Urothelium cell line (cell line): ENCODE measurements at regions not wholly inside any gene's neighbourhood (a gene's known extent, or its start where the extent isn't known, plus 50 kb on each side); places are given as distances from the start of the nearest gene placed in this dataset.
A peak's percentile ranks its signal among the peaks of the same experiment; 100 is the strongest.
"Not testable (repeated sequence)": the region's sequence is repeated elsewhere in the genome, so short reads cannot be mapped to it uniquely, and the experiment has no call there.

Experiments used
- DNase-seq: peaks from one replicate; pipeline ENCODE4 v3.0.0; 2011; ENCODE audit warnings: low spot score, mixed read lengths
- FAIRE-seq: peaks from 2 replicates; lab custom pipeline; 2011; peaks lifted over from hg19 to GRCh38; lab: Jason Lieb, UNC

GRCh38 chr15:35691891-35692867, 146.2 kb upstream of the DPH6 start:
- no peak for FAIRE-seq
- no peak for DNase-seq

GRCh38 chr15:35693286-35693685, 147.3 kb upstream of the DPH6 start:
- no peak for FAIRE-seq
- no peak for DNase-seq

- no peak for FAIRE-seq
- no peak for DNase-seq
Observed at GRCh38 chr15:35693886-35694285, 147.9 kb upstream of the DPH6 start.

DNA sequence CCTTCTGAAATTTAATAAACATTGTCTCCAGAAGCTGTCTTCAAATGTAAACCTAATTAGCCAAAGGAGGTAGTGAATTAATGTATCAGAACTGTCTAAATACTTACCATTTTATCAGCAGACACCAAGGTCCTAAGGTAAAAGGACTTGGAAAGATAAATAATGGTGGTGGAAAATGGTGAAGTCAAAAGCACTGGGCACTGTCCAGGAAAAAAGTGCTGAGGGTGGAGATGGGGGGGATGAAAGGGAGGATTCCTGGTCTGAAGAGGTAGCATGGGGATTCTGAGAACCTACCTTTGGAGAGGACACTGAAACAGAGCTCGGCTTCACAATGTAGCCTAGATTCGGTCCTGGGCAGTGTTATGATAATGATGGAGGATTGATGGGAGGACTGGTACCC, 149.0 kb upstream of the DPH6 start:
- DNase-seq (no peak), FAIRE-seq (no peak)

DNA sequence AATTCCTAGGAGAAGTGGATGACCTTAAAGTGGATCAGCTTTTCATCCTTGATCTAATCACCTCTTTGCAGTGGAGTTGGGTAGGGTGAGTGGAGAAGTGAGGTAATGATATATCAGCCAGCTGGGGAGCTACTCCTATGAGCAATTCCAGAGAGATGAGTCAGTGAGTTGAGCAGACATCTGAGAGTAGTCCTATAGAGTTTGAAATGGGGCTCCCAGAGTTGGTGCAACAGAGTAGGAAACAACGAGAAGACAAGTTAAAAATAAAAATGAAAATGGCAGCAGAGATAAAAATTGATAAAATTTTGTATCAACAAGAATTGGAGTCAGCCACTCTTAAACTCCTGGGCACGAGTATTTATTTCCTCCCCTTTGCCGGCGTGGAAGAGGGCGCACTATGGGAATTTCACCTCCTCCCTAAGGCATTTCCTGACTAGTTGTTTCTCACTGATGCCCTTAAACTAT, 150.8 kb upstream of the DPH6 start:
- FAIRE-seq (no peak), DNase-seq (peak; percentile 77)

GRCh38 chr15:35697549-35698299, 151.8 kb upstream of the DPH6 start:
- FAIRE-seq: no peak
- peak; percentile 53 for DNase-seq

DNA sequence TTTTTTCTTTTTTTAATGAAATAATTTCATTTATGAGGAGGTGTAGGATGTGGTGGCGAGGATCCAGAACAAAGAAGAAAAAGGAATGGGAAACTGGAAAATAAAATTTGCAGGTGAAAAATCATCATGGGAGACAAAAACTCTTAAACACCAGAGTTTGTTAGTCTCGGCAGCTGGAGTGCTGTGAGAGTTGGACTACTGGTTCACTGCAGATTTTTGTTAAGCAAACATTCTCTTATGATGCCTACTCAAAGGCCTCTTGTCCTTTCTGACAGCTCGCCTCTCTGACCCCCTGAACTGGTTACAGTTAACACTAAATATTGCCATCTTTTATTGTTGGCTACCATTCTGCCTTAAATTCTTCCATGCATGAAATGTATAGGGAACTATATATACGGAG, 152.4 kb upstream of the DPH6 start:
- no peak for FAIRE-seq
- no peak for DNase-seq

- DNase-seq (no peak), FAIRE-seq (no peak)
Observed at GRCh38 chr15:35698966-35699575, 153.1 kb upstream of the DPH6 start.

GRCh38 chr15:35700091-35700593, 154.2 kb upstream of the DPH6 start:
- DNase-seq, FAIRE-seq: not testable (repeated sequence)

- FAIRE-seq: no peak
- DNase-seq: no peak
Observed at GRCh38 chr15:35701402-35702046, 155.6 kb upstream of the DPH6 start.

DNA sequence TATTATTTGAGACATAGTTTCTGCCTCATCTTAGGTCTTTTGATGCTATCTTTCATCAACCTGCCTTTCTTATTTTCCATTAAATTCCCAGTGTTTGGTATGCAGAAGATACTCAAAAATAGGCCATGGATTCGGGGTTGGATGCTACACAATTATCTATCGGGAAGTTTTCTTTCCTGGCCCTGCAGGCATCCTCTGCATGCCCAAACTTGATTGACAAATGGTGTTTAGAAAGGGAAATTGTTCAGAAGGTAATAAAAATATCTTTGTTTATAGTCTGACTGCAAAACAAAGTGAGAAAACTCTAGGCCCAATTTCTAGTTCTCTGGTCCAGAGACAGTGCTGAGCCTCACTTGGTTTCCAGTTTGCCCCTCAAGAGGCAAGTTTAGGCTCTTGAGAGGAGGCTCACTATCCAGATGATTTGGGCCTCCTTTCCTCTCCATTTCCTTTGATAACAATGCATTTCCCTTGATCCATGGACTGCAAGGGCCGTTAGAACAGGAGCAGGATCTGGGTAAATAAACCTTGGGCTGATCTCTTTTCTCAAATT, 157.1 kb upstream of the DPH6 start:
- FAIRE-seq: no peak
- DNase-seq: no peak

- FAIRE-seq (no peak), DNase-seq (no peak)
Observed at GRCh38 chr15:35705030-35705883, 159.3 kb upstream of the DPH6 start.

GRCh38 chr15:35705884-35706585, 160.1 kb upstream of the DPH6 start:
- FAIRE-seq (no peak), DNase-seq (no peak)

GRCh38 chr15:35712956-35713355, 167.0 kb upstream of the DPH6 start:
- DNase-seq (no peak), FAIRE-seq (no peak)

DNA sequence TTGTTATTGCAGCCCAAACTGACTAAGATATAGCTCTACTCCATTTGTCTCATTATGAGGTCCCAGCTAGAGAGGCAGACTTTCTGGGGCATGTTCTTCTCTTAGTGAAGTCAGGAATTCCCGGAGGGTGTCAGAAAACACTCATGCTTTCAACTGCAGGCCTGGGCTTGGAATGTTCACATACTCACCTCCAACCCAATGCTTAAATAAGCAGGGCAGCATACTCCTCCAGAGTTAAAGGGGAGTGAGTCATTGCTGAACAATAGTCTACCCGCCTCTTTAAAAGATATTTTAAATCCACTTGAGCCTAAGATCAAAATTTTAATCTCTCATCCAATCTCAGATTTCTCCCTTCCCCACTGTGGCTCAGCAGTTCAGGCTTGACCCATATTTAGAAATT, 167.8 kb upstream of the DPH6 start:
- DNase-seq (peak; percentile 47), FAIRE-seq (no peak)

- FAIRE-seq (no peak), DNase-seq (no peak)
Observed at GRCh38 chr15:35717721-35718120, 171.8 kb upstream of the DPH6 start.

DNA sequence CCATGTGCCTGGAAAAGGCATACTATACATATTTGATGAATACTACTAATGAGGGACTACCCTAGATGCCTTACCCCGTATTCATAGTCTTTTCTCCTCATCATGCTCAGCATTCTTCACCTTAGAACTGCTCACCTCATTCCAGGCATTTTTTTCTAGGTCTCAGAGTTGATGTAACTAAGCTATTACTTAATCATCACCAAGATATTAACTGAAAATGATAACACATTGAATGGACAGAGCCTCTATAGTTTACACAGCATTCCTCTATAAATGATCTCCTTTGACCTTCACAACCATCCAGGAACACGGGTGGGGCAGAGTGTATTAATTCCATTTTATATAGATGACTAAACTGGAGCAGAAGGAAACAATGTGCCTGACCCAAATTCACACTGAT, 174.1 kb upstream of the DPH6 start:
- DNase-seq: no peak
- FAIRE-seq: peak; percentile 50

DNA sequence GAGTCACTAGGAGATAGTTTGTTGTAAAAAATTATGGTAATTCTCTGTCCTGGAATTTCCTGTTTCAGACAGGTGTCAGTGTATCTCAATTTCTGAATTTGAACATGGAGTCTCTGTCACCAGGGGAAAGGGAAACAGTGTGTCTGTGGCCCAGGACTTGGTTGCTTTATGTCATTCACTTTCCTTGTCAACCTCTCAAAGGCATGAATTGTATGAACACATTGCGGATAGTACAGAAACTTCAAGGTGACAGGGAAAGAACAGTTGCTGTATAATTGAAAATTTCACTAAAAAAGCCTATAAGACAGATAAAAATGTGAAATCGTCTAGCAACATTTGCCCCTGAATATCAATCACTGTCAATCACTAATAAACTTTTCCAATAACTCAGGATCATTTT, 175.0 kb upstream of the DPH6 start:
- no peak for DNase-seq
- no peak for FAIRE-seq

DNA sequence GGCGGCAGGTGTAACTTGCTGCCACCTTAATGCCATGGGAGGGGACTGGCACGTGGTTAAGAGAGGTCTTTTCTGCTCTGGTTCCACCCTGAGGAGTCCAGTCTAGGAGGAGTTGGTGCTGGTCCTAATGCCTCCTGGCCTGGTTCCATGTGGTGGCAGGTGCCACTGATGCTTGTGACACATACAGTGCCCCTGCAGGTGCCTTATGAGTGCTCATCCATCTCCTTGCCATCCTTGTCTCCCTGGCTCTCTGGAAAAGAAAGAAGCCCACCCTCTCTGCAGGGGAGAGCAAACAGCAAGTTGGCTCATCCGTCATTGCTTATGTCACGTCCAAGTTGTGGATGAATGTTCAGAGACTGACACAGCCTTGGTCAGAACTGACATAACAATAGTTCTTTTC, 175.8 kb upstream of the DPH6 start:
- FAIRE-seq: no peak
- no peak for DNase-seq
